ENCODE measurements at regions not wholly inside any gene's neighbourhood (a gene's known extent, or its start where the extent isn't known, plus 50 kb on each side); places are given as distances from the start of the nearest gene placed in this dataset.

GRCh38 chr6:54515013-54515412, 206.8 kb downstream of the TINAG start:
- no peak for TF ChIP-seq CTCF (conservative IDR thresholded peaks at IDR 0.05)
- Histone ChIP-seq H4K20me1 (ENCODE audit: control insufficient read depth, insufficient read depth, insufficient read length) (no peaks in the 10 kb centered on the region), H2BK20ac (ENCODE audit: low read depth, low read length, poor library complexity, severe bottlenecking) (no peak overlapping the region), H3K9me3 (ENCODE audit: control insufficient read depth, low read depth, low read length) (no peaks in the 10 kb centered on the region), H2BK120ac (ENCODE audit: low read depth, low read length, poor library complexity, severe bottlenecking) (no peak overlapping the region), H3K23ac (ENCODE audit: insufficient read length, low read depth, low read length) (no peak overlapping the region), H3K23me2 (ENCODE audit: insufficient read length, low read depth, low read length, poor library complexity, severe bottlenecking) (no peaks in the 10 kb centered on the region), H3K14ac (ENCODE audit: insufficient read depth, low read length) (no peak overlapping the region), H4K5ac (ENCODE audit: insufficient read length, low read depth, low read length) (no peak overlapping the region), H2AK5ac (ENCODE audit: insufficient read length, low read length) (no peak overlapping the region), H4K8ac (replicated peaks; ENCODE audit: insufficient read length, low read depth, low read length) (no peak overlapping the region), H3K79me1 (ENCODE audit: insufficient read depth, low read depth, low read length, poor library complexity, severe bottlenecking) (no peaks in the 10 kb centered on the region), H2BK15ac (ENCODE audit: low read depth, low read length) (no peak overlapping the region), H2BK12ac (ENCODE audit: insufficient read length, low read depth, low read length) (no peak overlapping the region), H3K27ac (ENCODE audit: insufficient read length, low read depth, low read length) (no peak overlapping the region), H2BK5ac (ENCODE audit: insufficient read length, low read length) (no peak overlapping the region), H3K27me3 (ENCODE audit: insufficient read depth, low read length) (no peaks in the 10 kb centered on the region), H3T11ph (ENCODE audit: low read length) (no peak overlapping the region), H3K4me1 (ENCODE audit: insufficient read depth, low read length) (no peaks in the 10 kb centered on the region), H4K91ac (ENCODE audit: insufficient read length, low read depth, low read length) (no peak overlapping the region), H3K79me2 (ENCODE audit: insufficient read depth, low read length) (no peaks in the 10 kb centered on the region), H3K4me2 (ENCODE audit: insufficient read depth, insufficient read length, low read length) (no peak overlapping the region), H3K56ac (ENCODE audit: insufficient read length, low read depth, low read length) (no peak overlapping the region), H2AFZ (ENCODE audit: low read length) (no peak overlapping the region), H3K4ac (ENCODE audit: low read depth, low read length) (no peak overlapping the region), H3K18ac (ENCODE audit: insufficient read length, low read depth, low read length) (no peak overlapping the region), H3K9ac (ENCODE audit: extremely low read depth, insufficient read length, low read length) (no peak overlapping the region)
- Mint-ChIP-seq H3K9me3 (no peaks in the 10 kb centered on the region), H3K4me3 (no peak overlapping the region), H3K4me1 (no peaks in the 10 kb centered on the region), H3K27ac (no peak overlapping the region), H3K27me3 (ENCODE audit: low read depth) (no peaks in the 10 kb centered on the region), H3K36me3 (ENCODE audit: insufficient read depth in 1 of 3, low read depth in 3 of 3) (no peaks in the 10 kb centered on the region)
- DNase-seq, result no peak
- WGBS (ENCODE audit: extremely low coverage, insufficient read length, low lambda C conversion rate), result no CpG with 5 or more reads among the region's 2 CpGs

Data from H9 (cell line).